NCI-H748 (cell line): ENCODE measurements at regions not wholly inside any gene's neighbourhood (a gene's known extent, or its start where the extent isn't known, plus 50 kb on each side); places are given as distances from the start of the nearest gene placed in this dataset.

Experiments used
- DNase-seq: peaks from one replicate; lab custom pipeline; 2025; ENCODE audit not compliant: unreplicated experiment; lab: John Stamatoyannopoulos, UW

DNA sequence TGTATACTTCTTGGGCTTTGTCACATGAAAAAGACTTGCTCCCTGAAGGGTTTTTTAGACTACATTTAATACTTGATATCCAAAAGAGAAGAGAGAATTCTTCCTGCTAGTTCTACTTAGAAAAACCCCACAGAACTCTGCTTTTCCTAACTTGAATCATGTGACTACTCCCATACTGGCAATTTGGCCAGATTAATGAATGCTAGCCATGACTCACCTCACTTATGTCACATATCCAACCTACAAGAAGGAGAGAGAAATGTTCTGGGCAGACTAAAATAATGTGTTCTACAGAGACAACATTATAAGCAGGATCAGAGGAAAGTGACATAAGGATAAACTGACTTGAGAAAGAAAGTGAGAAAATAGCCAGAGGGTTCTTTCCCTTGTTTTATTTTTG, 249.3 kb upstream of the GULP1 start:
- no peak for DNase-seq

DNA sequence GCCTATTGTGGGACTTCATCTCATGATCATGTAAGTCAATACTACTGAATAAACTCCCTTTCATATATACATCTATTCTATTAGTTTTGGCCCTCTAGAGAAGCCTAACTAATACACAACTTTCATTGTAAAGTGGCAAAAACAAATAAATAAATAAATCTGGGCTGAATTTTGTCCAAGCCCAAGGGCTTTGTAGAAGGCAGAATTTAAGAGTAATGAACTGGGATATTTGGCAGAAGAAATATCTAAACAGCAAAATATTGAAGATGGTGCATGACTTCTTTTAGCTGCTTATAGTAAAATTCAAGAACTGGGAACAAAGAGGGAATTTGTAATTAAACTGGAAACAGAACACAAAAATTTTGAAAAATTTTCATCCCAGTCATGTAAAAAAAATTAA, 246.7 kb upstream of the GULP1 start:
- no peak for DNase-seq

DNA sequence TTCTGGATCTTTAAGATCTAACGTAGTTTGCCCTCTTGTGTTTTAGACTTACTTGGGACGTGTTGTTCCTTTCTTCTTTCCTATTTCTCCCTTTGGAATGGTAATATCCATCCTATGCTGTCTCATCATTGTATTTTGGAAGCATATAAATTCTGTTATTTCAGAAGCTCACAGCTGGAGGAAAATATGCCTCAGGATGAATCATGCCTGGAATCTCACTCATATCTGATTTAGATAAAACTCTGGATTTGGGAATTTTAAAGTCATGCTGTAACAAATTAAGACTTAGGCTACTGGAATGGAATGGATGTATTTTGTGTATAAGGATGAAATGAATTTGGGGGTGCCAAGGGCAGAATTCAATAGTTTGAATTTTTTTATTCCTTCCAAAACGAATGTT, 245.2 kb upstream of the GULP1 start:
- no peak for DNase-seq

DNA sequence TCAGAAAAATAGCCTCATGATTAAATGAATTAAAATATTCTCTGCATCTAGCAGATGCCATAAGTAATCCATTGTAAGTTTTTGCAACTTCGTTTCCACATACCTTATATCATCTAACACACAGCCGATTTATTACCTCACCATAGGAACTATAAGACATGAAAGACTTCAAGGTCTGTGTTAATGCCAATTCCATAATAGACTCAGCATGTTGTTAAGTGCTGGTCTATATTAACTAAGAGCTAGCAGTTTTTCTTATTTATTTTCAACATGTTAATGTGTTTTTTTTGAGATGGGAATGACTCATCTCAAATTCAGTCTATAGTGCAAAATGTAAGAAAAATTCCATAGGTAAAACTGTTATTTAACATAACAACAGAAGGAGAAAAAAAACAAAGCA, 243.9 kb upstream of the GULP1 start:
- DNase-seq, result no peak

DNA sequence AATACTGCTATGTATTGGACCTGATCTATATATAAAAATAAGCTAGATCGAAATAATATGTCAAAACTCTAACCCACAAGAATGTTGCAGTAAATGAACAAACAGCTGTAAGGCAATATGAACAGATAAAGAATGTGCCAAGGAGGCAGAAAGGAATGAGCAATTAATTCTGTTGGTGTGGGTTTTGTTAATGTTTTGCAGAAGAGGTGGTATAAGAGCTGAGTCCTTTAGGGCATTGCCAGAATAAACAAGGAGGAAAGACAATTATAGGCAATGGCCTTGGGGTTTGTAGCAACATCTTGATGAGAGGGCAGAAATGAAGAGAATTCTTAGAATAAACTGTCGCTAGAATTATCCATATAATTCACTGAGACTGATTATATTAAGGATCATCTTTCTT, 240.9 kb upstream of the GULP1 start:
- no peak for DNase-seq

DNA sequence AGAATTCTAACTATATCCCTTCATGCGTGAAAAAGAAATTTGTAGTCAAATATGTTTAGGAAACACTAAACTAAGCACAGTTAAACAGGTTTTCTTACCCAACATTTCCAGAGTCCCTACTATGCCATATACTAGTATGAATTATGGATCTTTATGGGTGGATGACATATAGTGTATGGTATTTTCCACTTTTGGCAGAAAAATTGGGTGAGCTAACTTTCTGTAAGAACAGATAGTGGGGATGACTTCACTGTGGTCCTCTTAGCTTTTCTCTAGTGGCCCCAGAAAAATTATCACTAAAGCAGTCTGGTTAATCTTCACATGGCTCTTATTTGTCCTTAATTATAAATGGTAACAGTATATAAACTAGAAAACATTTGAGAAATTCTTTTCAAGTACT, 240.0 kb upstream of the GULP1 start:
- DNase-seq, result no peak

DNA sequence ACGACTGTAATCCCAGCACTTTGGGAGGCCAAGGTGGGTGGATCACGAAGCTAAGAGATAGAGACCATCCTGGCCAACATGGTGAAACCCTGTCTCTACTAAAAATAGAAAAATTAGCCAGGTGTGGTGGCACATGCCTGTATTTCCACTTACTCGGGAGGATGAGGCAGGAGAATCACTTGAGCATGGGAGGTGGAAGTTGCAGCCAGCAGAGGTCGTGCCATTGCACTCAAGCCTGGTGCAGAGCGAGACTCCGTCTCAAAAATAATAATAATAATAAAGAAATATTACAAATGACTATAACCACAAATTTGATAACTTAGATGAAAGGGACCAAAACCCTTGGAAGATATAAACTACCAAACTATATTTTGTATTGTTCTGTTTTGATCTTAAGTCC, 226.3 kb upstream of the GULP1 start:
- no peak for DNase-seq

DNA sequence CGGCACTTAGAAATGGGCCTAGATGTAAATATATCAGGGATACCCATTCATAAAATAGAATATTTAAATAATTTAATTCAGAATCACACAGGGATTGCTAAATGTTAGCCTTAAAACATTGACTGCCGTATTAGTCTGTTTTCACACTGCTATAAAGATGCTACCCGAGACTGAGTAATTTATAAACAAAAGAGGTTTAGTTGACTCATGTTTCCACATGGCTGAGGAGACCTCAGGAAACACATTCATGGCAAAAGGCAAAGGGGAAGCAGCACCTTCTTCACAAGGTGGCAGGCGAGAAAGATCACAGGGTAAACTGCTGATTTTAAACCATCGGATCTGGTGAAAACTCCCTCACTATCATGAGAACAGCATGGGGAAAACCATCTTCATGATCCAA, 223.6 kb upstream of the GULP1 start:
- DNase-seq, result peak; percentile 7

DNA sequence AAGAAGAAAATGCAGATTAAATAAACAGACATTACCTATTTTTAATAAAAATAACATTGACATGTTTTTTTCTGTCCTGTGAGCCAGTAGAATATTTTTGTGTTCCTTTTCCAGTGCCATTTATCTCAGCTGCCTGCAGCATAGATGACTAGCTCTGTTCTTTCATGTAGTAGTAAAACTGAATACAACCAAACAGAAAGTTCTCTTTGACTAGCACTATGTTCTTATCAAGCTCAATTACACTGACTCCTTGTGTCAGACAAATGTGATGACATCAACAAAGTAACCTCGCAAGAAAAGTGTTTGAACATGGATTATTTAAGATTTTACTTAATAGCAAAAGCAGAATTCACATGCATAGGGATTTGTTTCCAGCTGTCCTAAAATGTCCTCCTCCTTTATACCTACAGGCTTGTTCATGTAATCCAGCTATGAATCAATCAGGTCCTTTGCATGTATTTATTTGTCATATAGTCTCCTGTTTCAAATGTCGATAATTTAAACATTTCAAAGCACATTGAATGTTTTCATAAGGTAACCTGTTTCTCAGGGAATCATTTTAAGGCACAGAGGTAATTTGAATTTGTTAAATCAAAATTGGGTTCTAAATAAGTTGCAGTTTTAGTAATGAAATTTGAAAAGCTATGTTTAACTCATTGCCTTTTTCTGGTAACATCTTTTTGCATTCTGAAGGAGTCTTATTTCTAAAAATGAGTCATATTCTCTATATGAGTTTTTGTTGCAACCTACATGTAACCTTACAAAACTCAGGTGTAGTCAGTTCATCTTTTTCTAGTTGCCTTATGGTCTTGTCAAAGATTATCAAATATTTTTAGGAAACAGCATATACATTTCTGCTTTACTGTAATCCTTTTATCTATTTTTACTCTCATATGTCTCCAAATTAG, 215.3 kb upstream of the GULP1 start:
- no peak for DNase-seq

DNA sequence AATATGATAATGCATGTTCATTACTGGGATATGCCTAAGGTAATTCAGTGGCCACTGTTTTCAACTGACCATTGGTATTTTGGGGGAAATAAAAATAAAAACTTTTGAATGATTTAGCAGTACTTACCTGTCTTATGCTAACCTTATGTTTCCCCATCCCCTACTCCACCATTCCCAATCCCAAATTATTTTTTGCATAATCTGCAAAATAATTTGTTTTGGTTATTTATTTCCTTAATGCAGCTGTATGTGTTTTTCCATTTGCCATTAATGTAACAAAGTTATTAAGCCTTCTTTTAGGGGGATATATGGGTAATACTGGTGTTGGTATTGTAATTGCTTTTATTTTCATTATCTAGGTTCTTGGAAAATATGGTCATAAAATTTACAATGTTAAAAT, 213.9 kb upstream of the GULP1 start:
- no peak for DNase-seq

DNA sequence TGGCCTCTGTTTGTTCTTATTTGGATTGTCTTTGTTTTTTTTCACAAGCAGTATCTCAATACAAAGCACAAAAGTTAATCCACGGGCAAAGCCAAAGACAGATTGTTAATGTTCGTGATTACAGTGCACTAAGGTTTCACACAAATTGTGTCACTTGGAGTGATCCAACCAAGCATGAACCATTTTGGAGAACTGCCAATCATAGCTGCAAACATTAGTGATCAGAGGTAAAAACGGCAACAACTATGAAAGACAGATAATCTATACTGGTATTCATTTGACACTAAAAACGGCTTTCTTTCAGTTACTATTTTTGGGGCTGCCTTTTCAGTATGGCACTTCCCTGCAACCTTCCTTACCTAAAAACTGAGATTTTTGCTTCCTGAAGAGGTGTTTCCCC, 213.1 kb upstream of the GULP1 start:
- peak; percentile 69 for DNase-seq

DNA sequence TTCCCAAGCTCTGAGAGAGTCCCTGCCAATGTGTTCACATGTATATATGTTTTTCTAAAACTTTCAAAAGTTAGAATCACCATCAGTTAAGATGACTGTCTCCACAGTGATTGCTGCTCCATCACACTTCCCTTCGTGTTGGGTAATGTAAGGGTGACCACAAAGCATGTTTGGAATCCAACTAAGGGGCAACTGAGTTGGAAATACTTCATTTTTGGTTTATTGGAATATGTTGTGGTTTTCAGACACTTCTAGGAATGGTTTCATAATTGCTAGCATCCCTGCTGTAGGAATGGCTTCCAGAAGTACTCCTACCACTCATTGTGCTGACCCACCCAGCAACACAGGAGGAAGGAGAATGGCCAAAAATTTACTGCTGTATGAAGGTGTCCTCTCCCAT, 212.5 kb upstream of the GULP1 start:
- DNase-seq, result no peak

DNA sequence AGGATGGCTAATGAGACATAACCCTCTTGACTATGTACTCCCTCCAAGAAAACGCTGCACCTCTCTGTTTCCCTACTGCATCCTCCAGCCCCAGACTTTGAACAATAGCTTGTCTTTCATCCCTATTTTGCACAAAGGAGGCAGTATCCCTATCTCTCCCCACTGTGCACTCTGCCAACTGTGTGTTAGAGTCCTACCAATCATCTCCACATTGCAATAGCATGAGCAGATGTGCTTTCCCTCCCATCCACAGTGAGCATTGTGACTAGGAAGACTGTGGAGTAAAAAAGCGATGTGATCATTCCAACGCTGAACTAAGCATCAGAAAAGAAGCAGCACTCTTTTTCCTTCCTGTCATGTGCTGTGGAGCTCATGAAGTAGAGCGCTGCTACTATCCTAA, 206.3 kb upstream of the GULP1 start:
- DNase-seq, result no peak

DNA sequence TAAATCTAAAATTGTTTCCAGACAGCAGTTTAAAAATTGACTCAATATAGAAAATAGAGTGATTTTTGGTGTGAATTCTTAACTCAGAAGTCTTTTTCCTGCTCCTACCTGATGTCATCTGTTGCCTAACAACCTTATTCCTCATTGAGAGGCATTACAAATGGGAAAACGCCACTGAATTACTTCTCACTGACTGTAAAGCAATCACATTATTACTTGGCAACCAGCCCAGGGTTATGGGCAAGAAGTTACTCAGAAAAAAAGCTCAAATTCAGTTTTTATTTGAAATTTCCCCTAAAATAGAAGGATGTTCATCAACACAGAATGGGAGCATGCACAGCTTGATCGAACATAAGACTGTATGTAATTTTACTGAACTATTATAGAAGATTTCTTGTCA, 201.8 kb upstream of the GULP1 start:
- DNase-seq, result peak; percentile 47

DNA sequence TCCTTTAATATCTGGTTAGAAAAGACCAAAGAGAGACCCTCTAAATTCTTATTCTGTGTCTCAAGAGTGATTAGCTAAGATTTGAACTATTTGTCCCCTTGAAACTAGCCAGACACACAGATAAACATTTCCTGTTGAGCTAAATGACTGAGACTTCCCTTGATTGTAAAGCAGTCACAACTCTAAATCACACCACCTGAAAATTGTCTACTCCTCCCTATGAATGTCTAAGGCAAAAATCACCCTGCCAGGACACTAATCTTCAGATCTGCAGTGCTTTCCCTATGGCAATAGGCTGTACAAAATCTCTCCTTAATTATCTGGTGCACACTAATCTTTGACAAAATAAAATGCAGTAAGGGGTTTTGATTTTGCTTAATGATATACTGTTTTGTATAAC, 200.5 kb upstream of the GULP1 start:
- DNase-seq, result peak; percentile 20

DNA sequence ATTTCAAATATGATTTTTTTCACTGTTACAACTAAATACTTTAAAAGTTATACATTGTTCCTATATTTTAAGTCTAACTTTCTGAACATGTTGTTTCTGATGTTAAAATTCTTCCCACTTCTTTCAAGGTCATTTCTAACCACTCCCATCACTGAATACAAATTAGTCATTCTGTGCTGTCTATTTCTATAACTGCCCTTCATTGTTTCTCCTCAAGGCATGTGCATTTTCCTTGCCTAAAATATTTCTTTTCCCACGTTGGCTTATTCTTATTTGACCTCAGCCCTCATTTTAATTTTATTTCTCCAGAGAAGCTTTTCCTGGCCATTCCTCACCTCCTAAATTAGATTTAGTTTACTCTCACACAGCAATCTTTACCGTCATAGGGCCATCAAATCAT, 198.9 kb upstream of the GULP1 start:
- no peak for DNase-seq

DNA sequence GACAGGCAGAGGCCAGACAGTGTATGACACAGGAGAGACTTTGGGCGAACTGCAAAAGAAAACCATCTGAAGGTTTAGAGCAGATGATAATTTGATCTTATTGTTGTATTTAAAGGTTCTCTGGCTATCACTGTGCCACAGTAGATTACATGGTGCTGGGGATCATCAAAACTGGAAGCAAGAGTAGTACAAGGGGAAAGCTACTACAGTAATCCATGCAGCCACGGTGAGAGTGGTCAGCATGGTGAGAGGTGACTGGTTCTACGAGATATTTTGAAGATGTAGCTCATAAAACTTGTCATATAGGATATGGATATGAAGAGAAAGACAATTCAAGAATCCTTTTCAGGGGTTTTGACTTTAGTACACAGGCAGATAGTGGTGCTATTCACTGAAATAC, 194.8 kb upstream of the GULP1 start:
- no peak for DNase-seq

DNA sequence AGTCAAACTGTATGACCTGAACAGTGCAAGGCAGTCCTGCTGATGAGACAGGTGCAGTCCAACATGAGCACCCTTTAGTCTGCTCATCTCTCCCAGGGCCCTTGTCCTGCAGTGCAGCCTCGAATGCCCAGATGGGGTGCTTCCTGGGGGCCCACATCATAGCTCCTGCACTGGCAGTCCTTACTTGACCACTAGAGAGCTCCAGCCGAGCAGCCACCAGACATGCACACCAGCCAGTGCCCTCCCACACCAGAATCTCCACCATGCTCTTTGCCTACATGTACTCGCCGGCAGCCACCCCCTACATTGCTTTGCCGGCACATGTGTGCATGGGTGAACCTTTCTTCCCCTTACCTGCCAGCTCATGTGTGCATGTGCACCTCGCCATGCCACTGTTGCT, 188.8 kb upstream of the GULP1 start:
- DNase-seq, result no peak

DNA sequence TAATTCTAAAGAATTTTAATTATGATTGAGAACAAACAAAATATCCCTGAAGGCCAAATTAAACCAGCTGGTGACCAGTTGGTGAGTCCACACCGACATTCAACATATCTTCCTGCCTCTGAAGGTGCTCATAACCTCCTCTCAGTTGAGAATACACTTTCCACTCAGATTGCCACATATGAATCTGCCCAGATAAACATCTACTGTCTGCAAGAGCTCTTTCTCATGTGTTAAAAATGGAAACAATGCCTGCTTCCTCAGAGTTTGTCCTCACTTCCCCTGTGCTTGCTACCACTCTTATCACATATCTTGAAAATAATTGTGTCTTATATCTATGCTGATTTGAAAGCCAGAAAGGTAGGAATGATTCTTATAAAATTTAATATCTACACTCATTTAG, 177.7 kb upstream of the GULP1 start:
- DNase-seq, result no peak

DNA sequence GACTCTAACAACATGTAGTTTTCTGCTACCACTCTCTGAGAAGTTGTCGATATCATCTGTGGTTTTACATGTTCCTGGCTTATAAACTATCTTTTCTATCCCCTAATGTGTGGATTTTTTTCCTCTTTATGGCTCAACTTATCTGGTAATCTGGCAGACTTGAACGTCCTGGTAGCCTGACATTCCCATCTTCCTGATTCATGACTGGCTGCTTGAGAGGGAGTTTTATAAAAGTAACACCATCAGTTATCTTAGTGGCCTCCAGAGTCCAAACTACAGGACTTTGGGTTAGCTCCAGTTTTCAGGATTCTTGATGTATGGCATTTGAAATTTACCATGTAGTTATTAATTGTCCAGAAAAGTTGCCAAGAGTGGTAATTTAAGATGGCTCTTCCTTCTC, 174.0 kb upstream of the GULP1 start:
- no peak for DNase-seq

DNA sequence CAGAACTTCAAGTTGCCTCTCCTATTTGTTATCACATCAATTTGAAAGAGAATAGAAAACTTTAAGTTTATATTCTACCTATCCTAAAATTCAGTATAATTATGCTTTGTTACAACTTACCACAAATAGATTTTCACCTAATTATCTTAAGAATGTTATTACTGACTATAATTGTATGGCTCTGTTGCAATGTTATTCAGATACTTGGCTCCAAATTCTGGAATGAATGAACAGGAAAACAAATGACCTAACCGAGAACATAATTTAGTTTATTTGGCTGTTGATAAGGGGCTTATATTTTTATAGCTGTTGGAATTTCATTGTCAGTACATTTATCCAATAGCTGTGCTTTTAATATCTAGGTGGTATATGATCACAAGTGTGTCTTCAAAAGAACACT, 173.2 kb upstream of the GULP1 start:
- DNase-seq, result no peak

DNA sequence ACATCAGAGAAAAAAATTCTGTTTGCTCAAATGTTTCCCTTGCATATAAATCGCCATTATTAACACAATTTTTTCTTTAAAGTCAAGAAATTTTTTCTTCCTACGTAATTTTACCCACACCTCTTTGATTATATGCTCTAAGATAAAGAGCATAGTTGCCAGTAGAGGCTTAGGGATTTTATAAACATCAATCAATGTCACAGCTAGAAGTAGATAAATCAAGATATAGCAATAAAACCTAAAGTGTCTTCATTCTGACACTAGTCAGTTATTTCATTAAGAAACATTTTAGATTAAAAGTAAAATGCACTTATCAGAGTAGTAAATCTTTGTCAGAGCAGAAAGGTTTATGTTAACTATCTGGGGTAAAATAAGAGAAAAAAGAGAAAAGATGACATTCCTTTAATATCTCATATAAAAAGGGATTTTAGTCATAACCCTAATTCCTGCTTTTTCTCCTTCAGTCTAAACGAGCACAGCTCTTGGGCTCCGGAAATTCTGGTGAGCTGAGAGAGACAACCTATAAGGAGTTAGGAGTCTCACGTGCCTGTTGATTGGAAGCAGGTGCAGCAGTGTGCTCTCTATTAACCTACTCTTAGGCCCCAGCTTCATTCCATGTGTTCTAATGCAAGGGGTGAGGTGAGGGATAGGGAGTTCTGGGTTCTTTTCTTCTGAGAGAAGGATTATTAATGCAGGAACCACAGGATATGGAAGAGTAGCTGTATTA, 172.4 kb upstream of the GULP1 start:
- DNase-seq, result no peak

DNA sequence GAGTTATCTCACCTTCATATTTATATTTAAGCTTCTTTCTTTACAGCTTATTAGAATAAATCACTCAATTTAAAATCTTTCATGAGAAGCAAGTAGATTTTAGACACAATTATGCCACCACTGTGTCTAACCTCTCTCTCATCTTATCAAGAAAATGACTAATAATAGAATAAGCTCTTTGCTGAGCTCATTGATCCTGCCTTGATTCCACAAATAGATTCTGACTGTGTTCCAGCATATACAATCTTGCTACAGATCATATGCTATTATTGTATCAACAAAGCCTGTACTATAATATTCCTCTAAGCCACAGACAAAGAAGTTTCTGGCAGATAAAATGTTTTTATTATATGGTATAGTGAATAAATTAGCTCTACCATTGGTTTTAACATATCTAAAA, 168.7 kb upstream of the GULP1 start:
- DNase-seq, result no peak
